Activated B cell treated with CpG ODN at 0.5 μM for 24 hours (primary cell): ENCODE measurements at regions not wholly inside any gene's neighbourhood (a gene's known extent, or its start where the extent isn't known, plus 50 kb on each side); places are given as distances from the start of the nearest gene placed in this dataset.

Source experiments
- ATAC-seq: fragments of 200-7000 bp; cut with Tn5 transposase; one replicate; pipeline ENCODE4 v1.10.0; 2021; ENCODE audit warnings: low read depth, mild to moderate bottlenecking, moderate library complexity
- CTCF ChIA-PET: fragments of 350-600 bp; sonication (Branson Sonifier 250); formaldehyde crosslinking; loops from one replicate; lab custom pipeline; 2021; ENCODE audit warnings: antibody characterized with exemption; lab: Charles Lee
- POLR2A ChIA-PET: fragments of 350-600 bp; sonication (Branson Sonifier 250); formaldehyde crosslinking; loops from one replicate; lab custom pipeline; 2021; ENCODE audit warnings: antibody characterized with exemption; lab: Charles Lee
- DNase-seq: peaks from one replicate; pipeline ENCODE4 v3.0.0; 2022
- H3K27ac Mint-ChIP-seq: one replicate; pipeline ENCODE4 v1.8.0; 2020; ENCODE audit warnings: mixed read lengths
- H3K27me3 Mint-ChIP-seq: one replicate; pipeline ENCODE4 v1.8.0; 2021; ENCODE audit warnings: mixed read lengths
- H3K36me3 Mint-ChIP-seq: one replicate; pipeline ENCODE4 v1.8.0; 2021; ENCODE audit warnings: low read depth, mixed read lengths
- H3K4me1 Mint-ChIP-seq: one replicate; pipeline ENCODE4 v1.8.0; 2021; ENCODE audit warnings: mixed read lengths
- H3K4me3 Mint-ChIP-seq: one replicate; pipeline ENCODE4 v1.8.0; 2020; ENCODE audit warnings: mild to moderate bottlenecking, mixed read lengths
- H3K9me3 Mint-ChIP-seq: one replicate; pipeline ENCODE4 v1.8.0; 2020; ENCODE audit warnings: mixed read lengths
- intact Hi-C: fragments of 100-400 bp; cut with micrococcal nuclease; formaldehyde crosslinking; loops from one replicate; pipeline ENCODE4 v1.15.1; 2024
- TF ChIP-seq, protein P1 (sequence below): fragments of 200-600 bp; IDR thresholded peaks from one replicate; pipeline ENCODE4 v1.8.0; 2022; ENCODE audit warnings: antibody characterized with exemption, mild to moderate bottlenecking

DNA sequence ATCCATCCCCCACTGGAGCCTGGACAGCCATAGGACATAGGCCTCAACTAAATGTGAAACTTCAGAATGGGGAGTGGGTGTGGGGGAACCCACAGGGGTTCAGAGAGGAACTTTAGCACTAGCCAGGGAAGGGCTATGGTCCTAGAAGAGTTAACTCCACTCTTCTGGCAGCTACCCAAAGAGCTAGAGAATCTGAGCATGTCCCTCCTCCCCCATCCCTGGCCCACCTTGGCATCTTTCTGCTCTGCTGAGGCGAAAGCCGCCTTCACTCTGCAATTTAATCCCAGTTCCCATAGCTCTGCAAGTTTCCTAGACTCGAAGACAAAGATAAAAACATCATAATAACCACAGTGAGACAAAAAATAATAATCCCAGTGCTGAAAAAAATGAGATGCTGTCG is 214.7 kb upstream of the RTL1 start:
- Mint-ChIP-seq H3K9me3 (no peaks in the 10 kb centered on the region), H3K36me3 (peaks cover 2% of the 10 kb centered on the region), H3K4me3 (no peak overlapping the region), H3K27me3 (no peaks in the 10 kb centered on the region), H3K4me1 (peaks cover 33% of the 10 kb centered on the region), H3K27ac (no peak overlapping the region)
- intact Hi-C loops, result no loop called here
- ChIA-PET CTCF (no interaction called here), POLR2A (no interaction called here)
- DNase-seq, result no peak
- TF ChIP-seq, protein P1, sequence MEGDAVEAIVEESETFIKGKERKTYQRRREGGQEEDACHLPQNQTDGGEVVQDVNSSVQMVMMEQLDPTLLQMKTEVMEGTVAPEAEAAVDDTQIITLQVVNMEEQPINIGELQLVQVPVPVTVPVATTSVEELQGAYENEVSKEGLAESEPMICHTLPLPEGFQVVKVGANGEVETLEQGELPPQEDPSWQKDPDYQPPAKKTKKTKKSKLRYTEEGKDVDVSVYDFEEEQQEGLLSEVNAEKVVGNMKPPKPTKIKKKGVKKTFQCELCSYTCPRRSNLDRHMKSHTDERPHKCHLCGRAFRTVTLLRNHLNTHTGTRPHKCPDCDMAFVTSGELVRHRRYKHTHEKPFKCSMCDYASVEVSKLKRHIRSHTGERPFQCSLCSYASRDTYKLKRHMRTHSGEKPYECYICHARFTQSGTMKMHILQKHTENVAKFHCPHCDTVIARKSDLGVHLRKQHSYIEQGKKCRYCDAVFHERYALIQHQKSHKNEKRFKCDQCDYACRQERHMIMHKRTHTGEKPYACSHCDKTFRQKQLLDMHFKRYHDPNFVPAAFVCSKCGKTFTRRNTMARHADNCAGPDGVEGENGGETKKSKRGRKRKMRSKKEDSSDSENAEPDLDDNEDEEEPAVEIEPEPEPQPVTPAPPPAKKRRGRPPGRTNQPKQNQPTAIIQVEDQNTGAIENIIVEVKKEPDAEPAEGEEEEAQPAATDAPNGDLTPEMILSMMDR, result no peak
- ATAC-seq, result no peak

DNA sequence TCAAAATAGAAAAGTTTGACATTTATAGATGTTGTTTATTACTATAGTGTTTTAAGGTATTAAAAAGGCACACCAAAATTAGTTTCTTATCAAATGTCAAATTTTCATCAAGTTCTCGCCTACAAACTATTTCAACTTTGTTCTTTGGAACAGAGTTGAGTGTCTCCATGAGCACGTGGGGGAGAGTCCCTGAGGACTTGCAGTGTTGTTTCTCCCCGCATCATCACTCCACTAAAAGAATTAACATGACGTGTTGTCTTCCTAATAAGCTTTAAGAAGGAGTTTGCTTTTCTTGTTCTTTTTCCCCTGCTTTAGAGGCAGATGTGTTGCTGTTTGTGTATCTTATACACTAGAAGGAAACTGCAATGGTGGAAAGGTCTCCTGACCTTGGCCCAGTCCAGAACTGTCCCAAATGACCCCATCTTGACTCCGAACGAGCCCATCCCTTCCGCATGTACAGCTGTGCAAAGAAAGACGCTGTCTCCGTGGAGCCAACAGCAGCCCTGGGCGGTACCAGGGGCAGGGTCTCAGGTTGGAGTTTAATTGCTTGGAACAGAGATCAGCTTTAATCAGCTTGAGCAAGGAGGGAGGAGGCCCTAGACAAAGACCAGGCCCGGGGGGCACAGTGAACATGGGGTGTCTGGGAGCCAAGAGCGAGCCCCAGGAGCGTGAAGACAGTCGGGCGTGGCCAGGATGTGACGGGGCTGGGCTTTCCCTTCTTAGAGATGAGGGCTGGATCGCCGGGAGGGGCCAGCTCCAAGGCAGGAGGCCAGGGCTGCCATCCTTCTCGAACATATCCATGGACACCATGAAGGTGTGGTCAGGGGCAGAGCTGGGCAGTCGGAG is 215.4 kb upstream of the RTL1 start:
- Mint-ChIP-seq H3K27me3 (no peaks in the 10 kb centered on the region), H3K4me3 (peak overlapping the region; percentile 55), H3K9me3 (no peaks in the 10 kb centered on the region), H3K36me3 (peaks cover 2% of the 10 kb centered on the region), H3K27ac (no peak overlapping the region), H3K4me1 (peaks cover 33% of the 10 kb centered on the region)
- intact Hi-C loops, result no loop called here
- DNase-seq, result no peak
- ChIA-PET POLR2A (no interaction called here), CTCF (no interaction called here)
- ATAC-seq, result no peak
- TF ChIP-seq, protein P1, result no peak

DNA sequence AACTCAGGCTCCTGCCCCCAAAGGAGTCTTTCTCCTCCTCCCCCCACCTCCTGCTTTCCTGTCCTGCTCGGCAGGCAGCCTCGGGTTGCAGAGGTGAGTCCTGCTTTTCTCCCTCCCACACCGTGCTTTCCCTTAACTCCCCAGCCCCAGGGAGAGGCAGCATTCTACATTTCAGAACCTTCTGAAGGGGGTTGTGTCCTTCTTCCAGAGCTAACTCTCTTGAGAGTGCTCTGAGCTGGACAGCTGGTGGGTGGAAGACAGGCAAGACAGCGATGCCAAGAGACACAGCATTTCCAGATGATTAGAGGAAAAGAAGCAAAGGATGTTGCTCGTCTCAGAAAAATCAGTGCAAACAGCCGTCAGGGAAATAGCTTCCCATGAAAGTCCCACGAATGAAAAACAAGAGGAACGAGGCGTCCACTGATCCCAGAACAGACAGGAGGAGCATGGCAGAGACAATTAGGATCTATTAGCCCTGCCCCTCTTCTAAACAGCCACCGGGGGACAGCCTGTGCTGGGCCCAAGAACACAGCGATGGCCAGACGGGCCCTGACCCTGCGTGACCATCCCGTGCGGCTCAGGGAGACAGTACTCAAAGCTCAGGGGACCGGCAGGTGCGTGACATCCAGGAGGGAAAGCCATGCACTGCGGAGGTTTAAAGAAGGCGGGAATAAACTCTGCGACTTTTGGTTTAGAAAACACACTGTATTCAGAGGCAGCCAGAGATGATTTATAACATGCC is 216.5 kb upstream of the RTL1 start:
- ChIA-PET CTCF (no interaction called here), POLR2A (no interaction called here)
- no peaks in the 10 kb centered on the region for H3K9me3 Mint-ChIP-seq
- no peaks in the 10 kb centered on the region for H3K27me3 Mint-ChIP-seq
- H3K27ac Mint-ChIP-seq, result peak overlapping the region; percentile 96
- TF ChIP-seq, protein P1, result no peak
- DNase-seq (no peak), ATAC-seq (no peak)
- intact Hi-C loops, result loop anchor here (10.0 kb wide), 1 partner anchor 515 kb away; no protein-coding TSS in a partner anchor
- H3K4me1 Mint-ChIP-seq, result peaks cover 33% of the 10 kb centered on the region
- H3K4me3 Mint-ChIP-seq, result peak overlapping the region; percentile 91
- peaks cover 2% of the 10 kb centered on the region for H3K36me3 Mint-ChIP-seq

DNA sequence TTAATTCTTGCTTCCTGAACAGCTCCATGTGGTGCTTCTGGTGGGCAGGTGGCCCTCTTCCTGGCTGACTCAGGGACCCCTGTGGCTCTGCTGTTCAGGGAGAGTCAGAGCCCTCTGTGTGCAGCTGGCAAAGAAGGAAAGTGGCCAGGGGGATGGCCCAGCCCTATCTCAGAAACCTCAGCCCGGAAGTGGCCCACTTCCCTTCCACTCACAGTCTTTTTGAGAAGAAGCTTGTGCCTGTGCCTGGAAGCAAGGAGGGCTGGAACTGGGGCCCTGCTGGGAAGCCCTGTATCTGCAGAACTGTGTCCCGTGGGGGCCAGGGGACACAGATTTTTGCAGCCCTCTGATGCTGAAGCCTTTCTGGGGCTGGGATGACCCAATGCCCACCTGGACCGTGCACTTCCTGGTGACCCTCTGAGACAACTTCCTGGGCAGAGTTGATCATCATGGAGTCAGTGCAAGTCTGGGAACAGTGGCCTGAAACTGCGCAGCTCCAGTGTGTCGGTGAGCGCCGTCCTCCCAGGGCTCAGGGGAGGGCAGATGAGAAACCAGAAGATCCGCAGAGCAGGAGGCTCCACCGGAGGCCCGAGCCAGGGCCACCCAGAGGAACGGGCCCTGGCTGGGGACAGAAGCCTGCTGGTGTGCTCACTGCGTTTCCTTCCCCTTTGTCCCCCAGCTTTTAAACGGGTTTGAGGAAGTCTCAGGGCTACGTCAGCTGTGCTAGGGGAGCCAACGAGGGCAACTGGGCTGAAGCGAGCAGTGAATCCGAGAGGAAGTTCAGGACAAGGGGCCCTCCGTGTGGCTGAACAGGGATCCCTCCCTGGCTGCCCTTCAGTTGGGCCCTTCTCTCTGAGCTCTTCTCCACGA is 217.4 kb upstream of the RTL1 start:
- TF ChIP-seq, protein P1, result no peak
- DNase-seq (peak; percentile 43), ATAC-seq (peak; percentile 85)
- Mint-ChIP-seq H3K27me3 (no peaks in the 10 kb centered on the region), H3K9me3 (no peaks in the 10 kb centered on the region), H3K4me1 (peaks cover 33% of the 10 kb centered on the region), H3K27ac (peak overlapping the region; percentile 96), H3K4me3 (peak overlapping the region; percentile 91), H3K36me3 (peaks cover 2% of the 10 kb centered on the region)
- intact Hi-C loops, result loop anchor here (10.0 kb wide), 1 partner anchor 514 kb away; no protein-coding TSS in a partner anchor
- ChIA-PET POLR2A (no interaction called here), CTCF (no interaction called here)
